Retinal pigment epithelial cell (primary cell): ENCODE measurements at regions not wholly inside any gene's neighbourhood (a gene's known extent, or its start where the extent isn't known, plus 50 kb on each side); places are given as distances from the start of the nearest gene placed in this dataset.

ENCODE experiments used
- DNase-seq: peaks from one replicate; pipeline ENCODE4 v3.0.0-alpha.2; 2010; ENCODE audit warnings: low read depth
- H3K4me3 ChIP-seq: 2 replicates; pipeline ENCODE4 v1.5.1; 2011; ENCODE audit warnings: mild to moderate bottlenecking, low read length, control low read depth, moderate library complexity
- TF ChIP-seq, protein P1 (sequence below): conservative IDR thresholded peaks from 2 replicates; pipeline ENCODE4 v1.5.1; 2011; ENCODE audit warnings: low read depth, low read length, control low read depth, inconsistent platforms

DNA sequence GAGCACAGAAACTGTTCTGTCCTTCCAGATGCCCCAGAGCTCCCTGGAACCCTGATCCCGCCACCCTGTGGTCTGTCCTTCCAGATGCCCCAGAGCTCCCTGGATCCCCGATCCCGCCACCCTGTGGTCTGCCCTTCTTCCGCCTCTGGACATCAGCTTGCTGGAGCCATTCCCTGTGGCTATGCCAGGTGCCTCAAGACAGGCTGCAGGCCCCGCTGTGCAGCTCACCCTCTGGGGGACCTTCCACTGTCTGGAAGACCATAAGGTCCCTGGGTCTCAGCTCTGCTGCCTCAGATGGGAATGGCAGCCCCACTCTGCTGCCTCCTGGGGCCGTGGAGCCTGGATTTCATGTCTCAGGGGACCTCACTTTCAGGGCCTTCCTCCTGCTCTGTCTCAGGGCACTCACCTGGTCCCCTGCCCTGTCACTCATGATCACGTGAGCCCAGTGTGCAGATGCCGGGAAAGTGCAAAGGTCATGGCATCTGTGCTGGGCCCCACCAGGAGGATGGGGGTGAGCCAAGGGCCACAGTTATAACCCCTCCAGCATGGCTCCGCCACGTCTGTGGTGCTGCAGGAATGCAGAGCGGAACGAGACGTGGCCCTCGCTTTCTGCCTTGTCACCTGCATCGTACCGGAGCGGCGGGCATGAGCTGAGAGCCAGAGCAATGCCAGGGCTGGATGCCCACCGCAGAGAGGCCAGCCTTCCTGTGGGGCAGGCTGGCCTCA lies 1520.7 kb downstream of the BRD1 start:
- no peak for DNase-seq
- no peak overlapping the region for H3K4me3 ChIP-seq
- TF ChIP-seq, protein P1, sequence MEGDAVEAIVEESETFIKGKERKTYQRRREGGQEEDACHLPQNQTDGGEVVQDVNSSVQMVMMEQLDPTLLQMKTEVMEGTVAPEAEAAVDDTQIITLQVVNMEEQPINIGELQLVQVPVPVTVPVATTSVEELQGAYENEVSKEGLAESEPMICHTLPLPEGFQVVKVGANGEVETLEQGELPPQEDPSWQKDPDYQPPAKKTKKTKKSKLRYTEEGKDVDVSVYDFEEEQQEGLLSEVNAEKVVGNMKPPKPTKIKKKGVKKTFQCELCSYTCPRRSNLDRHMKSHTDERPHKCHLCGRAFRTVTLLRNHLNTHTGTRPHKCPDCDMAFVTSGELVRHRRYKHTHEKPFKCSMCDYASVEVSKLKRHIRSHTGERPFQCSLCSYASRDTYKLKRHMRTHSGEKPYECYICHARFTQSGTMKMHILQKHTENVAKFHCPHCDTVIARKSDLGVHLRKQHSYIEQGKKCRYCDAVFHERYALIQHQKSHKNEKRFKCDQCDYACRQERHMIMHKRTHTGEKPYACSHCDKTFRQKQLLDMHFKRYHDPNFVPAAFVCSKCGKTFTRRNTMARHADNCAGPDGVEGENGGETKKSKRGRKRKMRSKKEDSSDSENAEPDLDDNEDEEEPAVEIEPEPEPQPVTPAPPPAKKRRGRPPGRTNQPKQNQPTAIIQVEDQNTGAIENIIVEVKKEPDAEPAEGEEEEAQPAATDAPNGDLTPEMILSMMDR: no peak

DNA sequence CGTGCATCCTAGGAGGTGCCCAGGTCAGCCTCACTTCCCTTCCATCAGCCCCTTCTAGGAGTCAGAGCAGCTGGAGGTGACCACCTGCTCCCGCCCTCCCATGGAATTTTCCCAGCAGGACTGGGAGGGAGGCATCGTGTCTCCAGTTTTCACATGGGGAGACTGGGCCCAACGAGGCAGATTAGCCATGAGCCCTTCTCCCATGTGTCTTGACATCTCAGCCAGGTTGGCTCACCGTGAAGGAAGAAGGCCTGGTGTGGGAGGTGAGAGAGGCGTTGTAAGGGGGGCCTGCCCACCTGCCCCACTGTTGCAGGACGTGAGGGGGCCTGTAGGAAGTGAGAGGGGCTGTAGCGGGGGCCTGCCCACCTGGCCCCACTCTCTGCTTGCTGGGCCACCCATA lies 1521.4 kb downstream of the BRD1 start:
- H3K4me3 ChIP-seq: no peak overlapping the region
- DNase-seq: no peak
- TF ChIP-seq, protein P1: no peak

DNA sequence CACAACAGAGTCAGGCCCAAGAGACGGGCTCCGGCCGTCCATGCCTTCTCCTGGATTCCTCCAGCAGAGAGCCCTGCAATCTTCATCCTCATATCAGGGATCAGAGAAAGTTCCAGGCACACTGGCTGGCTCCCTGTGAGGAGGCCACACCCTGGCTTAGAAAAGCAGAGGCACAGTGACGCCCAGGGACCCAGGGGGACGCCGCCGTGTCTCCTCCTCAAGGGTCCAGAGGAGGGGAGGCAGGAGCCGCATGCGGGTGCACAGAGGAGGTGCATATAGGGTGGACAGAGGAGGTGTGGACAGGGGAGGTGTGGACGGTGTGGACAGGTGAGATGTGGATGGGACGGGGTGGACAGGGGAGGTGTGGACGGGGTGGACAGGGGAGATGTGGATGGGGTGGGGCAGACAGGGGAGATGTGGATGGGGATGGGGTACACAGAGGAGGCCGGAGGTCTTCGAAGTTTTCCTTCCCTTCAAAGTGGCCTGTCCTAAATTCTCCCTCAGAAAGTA lies 1521.9 kb downstream of the BRD1 start:
- TF ChIP-seq, protein P1: no peak
- DNase-seq: no peak
- no peak overlapping the region for H3K4me3 ChIP-seq

DNA sequence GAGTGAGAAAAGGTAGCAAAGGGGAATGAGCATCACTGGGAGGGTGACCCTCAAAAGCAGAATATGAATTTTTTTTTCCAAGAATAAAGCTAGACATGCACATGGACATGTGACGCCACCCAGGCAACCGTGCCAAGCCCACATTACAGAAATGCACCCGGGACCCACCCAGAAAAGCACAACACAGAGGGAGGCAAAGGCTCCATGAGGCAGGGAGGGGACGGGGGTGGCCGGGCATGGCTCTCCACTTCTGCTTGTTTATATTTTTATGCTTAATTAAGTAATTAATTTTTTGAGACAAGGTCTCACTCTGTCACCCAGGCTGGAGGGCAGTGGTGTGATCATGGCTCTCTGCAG lies 1524.3 kb downstream of the BRD1 start:
- TF ChIP-seq, protein P1: no peak
- no peak overlapping the region for H3K4me3 ChIP-seq
- DNase-seq: no peak

DNA sequence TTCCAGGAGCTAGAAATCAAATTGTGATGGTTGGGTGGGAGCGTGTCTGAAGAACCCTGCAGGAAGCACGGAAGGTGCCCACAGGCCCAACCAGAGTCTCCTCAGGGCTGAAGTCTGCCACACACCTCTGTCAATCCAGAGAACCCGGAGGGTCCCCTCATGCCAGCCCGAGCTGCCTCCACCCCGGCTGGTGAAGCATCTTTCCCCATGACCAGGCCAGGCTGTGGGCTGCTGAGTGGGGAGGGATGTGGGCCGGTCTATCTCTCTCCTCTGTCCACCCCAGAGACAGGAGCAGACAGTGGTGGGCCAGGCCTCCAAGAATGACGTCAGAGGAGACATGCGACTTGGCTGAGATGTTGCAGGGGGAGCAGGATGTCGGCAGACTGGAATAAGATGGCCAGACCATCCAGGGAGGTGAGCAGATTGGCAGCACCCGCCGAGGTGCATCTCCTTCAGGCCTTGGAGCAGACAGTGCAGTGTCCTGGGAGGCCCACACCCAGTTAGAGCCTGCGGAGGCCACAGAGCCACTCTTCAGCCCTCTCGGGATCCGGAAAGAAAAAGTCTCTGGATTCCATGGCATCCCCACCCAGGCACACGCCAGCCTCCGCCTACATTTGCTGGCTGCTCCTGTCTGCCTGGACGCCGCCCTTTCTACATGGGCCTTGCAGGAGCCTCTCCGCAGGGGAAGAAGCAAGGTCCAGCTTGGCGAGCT lies 1524.9 kb downstream of the BRD1 start:
- no peak overlapping the region for H3K4me3 ChIP-seq
- no peak for DNase-seq

DNA sequence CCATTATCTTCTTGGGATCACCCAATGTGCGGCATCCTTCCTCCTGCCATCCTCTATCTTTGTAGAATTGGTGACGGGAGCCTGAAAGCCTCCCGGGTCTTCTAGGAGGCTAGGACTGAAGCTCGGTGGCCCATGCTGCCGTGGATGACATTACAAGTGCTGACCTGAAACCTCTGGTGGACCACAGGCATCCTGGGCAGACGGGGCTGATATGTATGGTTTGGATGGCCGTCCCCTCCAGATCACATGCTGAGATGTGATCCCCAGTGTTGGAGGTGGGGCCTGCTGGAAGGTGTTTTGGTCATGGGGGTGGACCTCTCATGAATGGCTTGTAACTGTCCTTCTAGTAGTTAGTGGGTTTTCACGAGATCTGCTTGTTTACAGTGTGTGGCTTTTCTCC lies 1525.8 kb downstream of the BRD1 start:
- DNase-seq: no peak
- TF ChIP-seq, protein P1: no peak

More for the DNA sequence above, 1524.9 kb downstream of the BRD1 start:
- TF ChIP-seq, protein P1: no peak

DNA sequence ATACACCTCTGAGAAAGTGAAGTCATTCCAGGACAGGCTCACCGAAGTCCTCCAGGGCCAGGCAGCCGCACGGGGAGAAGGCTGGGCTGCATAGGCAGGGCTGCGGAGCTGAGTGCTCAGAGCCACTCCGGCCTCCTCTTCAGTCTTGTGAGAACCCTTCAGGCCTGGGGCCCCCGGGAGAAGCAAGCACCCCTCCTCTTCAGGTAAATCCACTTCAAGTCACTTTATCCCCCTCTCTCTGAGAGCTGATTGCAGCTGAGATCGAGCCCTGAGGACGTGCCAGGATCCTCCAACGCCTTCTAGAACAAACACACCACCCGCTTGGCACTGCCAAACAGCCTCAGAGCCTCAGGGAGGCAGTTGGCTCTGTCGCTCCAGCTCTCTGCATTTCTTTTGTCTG lies 1526.3 kb downstream of the BRD1 start:
- DNase-seq: no peak
- TF ChIP-seq, protein P1: no peak

More for the DNA sequence above, 1525.8 kb downstream of the BRD1 start:
- no peak overlapping the region for H3K4me3 ChIP-seq

More for the DNA sequence above, 1526.3 kb downstream of the BRD1 start:
- H3K4me3 ChIP-seq: no peak overlapping the region
